Keratinocyte (primary cell): ENCODE measurements at regions not wholly inside any gene's neighbourhood (a gene's known extent, or its start where the extent isn't known, plus 50 kb on each side); places are given as distances from the start of the nearest gene placed in this dataset.

Source experiments
- EZH2 ChIP-seq: IDR thresholded peaks from one replicate; pipeline ENCODE4 v1.6.1; 2012; ENCODE audit warnings: inconsistent platforms, mild to moderate bottlenecking, low read length, moderate library complexity
- TF ChIP-seq, protein P1 (sequence below), 3 experiments: IDR thresholded peaks in 1 of 3; conservative IDR thresholded peaks in 1 of 3; optimal IDR thresholded peaks in 1 of 3; 2 replicates in 2 of 3; 3 replicates in 1 of 3; pipeline versions ENCODE3 to v1.5.1; 2011; ENCODE audit warnings: low read length in 3 of 3, mild to moderate bottlenecking in 3 of 3, moderate library complexity in 2 of 3, control low read depth in 1 of 3, inconsistent platforms in 1 of 3; ENCODE audit not compliant: insufficient read depth in 2 of 3; ENCODE audit errors: extremely low read depth in 1 of 3

DNA sequence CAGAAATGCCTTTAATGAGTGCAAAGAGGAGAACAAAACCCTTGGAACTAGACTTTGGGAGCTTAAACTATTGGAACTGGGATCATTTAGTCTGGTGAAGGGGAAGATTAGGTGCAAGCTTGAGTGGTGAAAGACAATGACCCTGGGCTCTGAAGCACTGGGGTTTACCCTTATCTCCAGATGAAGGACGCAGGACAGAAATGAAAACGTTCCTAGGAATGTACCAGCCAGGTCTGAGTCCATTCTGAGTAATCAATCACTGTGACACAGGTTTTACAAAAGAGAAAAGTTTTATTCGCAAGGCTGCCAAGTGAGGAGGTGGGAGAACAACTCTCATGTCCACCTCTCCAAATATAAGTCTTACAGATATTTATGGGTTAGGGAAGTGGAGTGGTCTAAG, 249.1 kb downstream of the LRIG3 start:
- no peak for TF ChIP-seq EZH2
- TF ChIP-seq, protein P1, sequence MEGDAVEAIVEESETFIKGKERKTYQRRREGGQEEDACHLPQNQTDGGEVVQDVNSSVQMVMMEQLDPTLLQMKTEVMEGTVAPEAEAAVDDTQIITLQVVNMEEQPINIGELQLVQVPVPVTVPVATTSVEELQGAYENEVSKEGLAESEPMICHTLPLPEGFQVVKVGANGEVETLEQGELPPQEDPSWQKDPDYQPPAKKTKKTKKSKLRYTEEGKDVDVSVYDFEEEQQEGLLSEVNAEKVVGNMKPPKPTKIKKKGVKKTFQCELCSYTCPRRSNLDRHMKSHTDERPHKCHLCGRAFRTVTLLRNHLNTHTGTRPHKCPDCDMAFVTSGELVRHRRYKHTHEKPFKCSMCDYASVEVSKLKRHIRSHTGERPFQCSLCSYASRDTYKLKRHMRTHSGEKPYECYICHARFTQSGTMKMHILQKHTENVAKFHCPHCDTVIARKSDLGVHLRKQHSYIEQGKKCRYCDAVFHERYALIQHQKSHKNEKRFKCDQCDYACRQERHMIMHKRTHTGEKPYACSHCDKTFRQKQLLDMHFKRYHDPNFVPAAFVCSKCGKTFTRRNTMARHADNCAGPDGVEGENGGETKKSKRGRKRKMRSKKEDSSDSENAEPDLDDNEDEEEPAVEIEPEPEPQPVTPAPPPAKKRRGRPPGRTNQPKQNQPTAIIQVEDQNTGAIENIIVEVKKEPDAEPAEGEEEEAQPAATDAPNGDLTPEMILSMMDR (optimal IDR thresholded peaks at IDR 0.05 in 1 of 3, IDR thresholded peaks at IDR 0.05 in 1 of 3, conservative IDR thresholded peaks at IDR 0.05 in 1 of 3; ENCODE audit: extremely low read depth in 1 of 3, insufficient read depth in 2 of 3, low read length in 3 of 3) = no peak
